ENCODE measurements at regions not wholly inside any gene's neighbourhood (a gene's known extent, or its start where the extent isn't known, plus 50 kb on each side); places are given as distances from the start of the nearest gene placed in this dataset.
"Not testable (repeated sequence)": the region's sequence is repeated elsewhere in the genome, so short reads cannot be mapped to it uniquely, and the experiment has no call there.

- DNase-seq: no peak
These were observed 284.5 kb upstream of the POU5F2 start for GRCh38 chr5:94025788-94026473.

GRCh38 chr5:94024620-94025019, 283.2 kb upstream of the POU5F2 start:
- no peak for DNase-seq

GRCh38 chr5:94024101-94024500, 282.7 kb upstream of the POU5F2 start:
- no peak for DNase-seq

GRCh38 chr5:94021246-94021645, 279.8 kb upstream of the POU5F2 start:
- no peak for DNase-seq

- DNase-seq: no peak
These were observed 276.2 kb upstream of the POU5F2 start for GRCh38 chr5:94017579-94017978.

GRCh38 chr5:94010814-94011213, 269.4 kb upstream of the POU5F2 start:
- no peak for DNase-seq

- DNase-seq: no peak
These were observed 267.8 kb upstream of the POU5F2 start for GRCh38 chr5:94009161-94009560.

- DNase-seq: no peak
These were observed 257.6 kb upstream of the POU5F2 start for GRCh38 chr5:93998951-93999455.

- DNase-seq: no peak
These were observed 256.2 kb upstream of the POU5F2 start for GRCh38 chr5:93997562-93997961.

- DNase-seq: no peak
These were observed 253.8 kb upstream of the POU5F2 start for GRCh38 chr5:93995126-93995621.

- no peak for DNase-seq
These were observed 251.8 kb upstream of the POU5F2 start for GRCh38 chr5:93993161-93993560.

- no peak for DNase-seq
These were observed 249.2 kb upstream of the POU5F2 start for GRCh38 chr5:93990504-93991070.

- not testable (repeated sequence) for DNase-seq
These were observed 244.7 kb upstream of the POU5F2 start for GRCh38 chr5:93985940-93986570.

GRCh38 chr5:93978222-93978621, 236.8 kb upstream of the POU5F2 start:
- DNase-seq: no peak

GRCh38 chr5:93967923-93968322, 226.5 kb upstream of the POU5F2 start:
- DNase-seq: no peak

- no peak for DNase-seq
These were observed 223.0 kb upstream of the POU5F2 start for GRCh38 chr5:93964421-93964820.

GRCh38 chr5:93960042-93960441, 218.6 kb upstream of the POU5F2 start:
- no peak for DNase-seq

- no peak for DNase-seq
These were observed 214.6 kb upstream of the POU5F2 start for GRCh38 chr5:93956006-93956405.

GRCh38 chr5:93954421-93955069, 213.1 kb upstream of the POU5F2 start:
- no peak for DNase-seq

- no peak for DNase-seq
These were observed 212.0 kb upstream of the POU5F2 start for GRCh38 chr5:93953442-93953841.

GRCh38 chr5:93941897-93942296, 200.5 kb upstream of the POU5F2 start:
- no peak for DNase-seq

- not testable (repeated sequence) for DNase-seq
These were observed 191.9 kb upstream of the POU5F2 start for GRCh38 chr5:93933269-93933668.

GRCh38 chr5:93930098-93930497, 188.7 kb upstream of the POU5F2 start:
- no peak for DNase-seq

GRCh38 chr5:93929131-93929530, 187.7 kb upstream of the POU5F2 start:
- no peak for DNase-seq

All from GF-D8 (cell line).